Brain microvascular endothelial cell (primary cell): ENCODE measurements at regions not wholly inside any gene's neighbourhood (a gene's known extent, or its start where the extent isn't known, plus 50 kb on each side); places are given as distances from the start of the nearest gene placed in this dataset.
"Not testable (repeated sequence)": the region's sequence is repeated elsewhere in the genome, so short reads cannot be mapped to it uniquely, and the experiment has no call there.

Experiments
- DNase-seq: peaks from one replicate; pipeline ENCODE4 v3.0.0-alpha.2; 2020
- H3K27ac ChIP-seq: fragments of 250-450 bp; sonication (Bioruptor Pico); 2 replicates; pipeline ENCODE4 v1.5.1; 2020; ENCODE audit warnings: mild to moderate bottlenecking, moderate library complexity
- H3K27me3 ChIP-seq: fragments of 250-450 bp; sonication (Bioruptor Pico); replicated peaks from 2 replicates; pipeline ENCODE4 v1.5.1; 2020; ENCODE audit warnings: mild to moderate bottlenecking
- H3K36me3 ChIP-seq: fragments of 250-450 bp; sonication (Bioruptor Pico); replicated peaks from 2 replicates; pipeline ENCODE4 v1.5.1; 2020; ENCODE audit warnings: mild to moderate bottlenecking
- H3K4me3 ChIP-seq: 2 replicates; pipeline ENCODE4 v1.5.1; 2011; ENCODE audit warnings: low read depth, mild to moderate bottlenecking, control low read depth, low read length, moderate library complexity
- in situ Hi-C: cut with HindIII; loops from 2 replicates; pipeline ENCODE4 v1.10.0; 2017; ENCODE audit warnings: low sequenced_read_pairs, low pct_ligation_motif_present
- TF ChIP-seq, protein P1 (sequence below): IDR thresholded peaks from 2 replicates; pipeline ENCODE4 v1.5.1; 2011; ENCODE audit warnings: low read depth, mild to moderate bottlenecking, moderate library complexity, low read length, control low read depth, inconsistent platforms; ENCODE audit errors: missing control alignments

GRCh38 chr2:54042897-54043620 is 72.3 kb upstream of the PSME4 start:
- TF ChIP-seq, protein P1, sequence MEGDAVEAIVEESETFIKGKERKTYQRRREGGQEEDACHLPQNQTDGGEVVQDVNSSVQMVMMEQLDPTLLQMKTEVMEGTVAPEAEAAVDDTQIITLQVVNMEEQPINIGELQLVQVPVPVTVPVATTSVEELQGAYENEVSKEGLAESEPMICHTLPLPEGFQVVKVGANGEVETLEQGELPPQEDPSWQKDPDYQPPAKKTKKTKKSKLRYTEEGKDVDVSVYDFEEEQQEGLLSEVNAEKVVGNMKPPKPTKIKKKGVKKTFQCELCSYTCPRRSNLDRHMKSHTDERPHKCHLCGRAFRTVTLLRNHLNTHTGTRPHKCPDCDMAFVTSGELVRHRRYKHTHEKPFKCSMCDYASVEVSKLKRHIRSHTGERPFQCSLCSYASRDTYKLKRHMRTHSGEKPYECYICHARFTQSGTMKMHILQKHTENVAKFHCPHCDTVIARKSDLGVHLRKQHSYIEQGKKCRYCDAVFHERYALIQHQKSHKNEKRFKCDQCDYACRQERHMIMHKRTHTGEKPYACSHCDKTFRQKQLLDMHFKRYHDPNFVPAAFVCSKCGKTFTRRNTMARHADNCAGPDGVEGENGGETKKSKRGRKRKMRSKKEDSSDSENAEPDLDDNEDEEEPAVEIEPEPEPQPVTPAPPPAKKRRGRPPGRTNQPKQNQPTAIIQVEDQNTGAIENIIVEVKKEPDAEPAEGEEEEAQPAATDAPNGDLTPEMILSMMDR, result no peak
- DNase-seq, result no peak
- Histone ChIP-seq H3K4me3 (no peak overlapping the region), H3K27me3 (no peaks in the 10 kb centered on the region), H3K27ac (no peak overlapping the region), H3K36me3 (no peaks in the 10 kb centered on the region)
- in situ Hi-C loops, result no loop called here

DNA sequence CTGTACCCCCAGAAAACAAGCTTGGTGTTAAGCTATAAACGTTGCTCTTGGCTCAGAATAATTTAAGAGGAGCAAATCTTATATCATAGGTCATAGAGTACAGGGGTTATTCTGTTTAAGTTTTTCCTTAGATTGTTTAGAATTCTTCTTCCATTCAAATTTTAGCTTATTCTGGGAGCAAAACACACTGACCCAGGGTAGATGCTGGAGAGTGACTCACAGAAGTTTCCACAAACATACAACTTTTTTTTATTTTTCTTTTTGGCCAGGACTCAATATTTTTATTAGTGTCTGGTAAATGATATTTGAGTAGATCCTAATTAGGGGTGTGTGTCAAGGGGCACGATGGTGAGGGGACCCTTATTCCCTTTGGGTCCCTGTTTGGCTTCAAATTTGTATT is 71.5 kb upstream of the PSME4 start:
- TF ChIP-seq, protein P1, result no peak
- no peak for DNase-seq

GRCh38 chr2:54041135-54041534 is 70.3 kb upstream of the PSME4 start:
- H3K27ac ChIP-seq, result no peak overlapping the region
- in situ Hi-C loops, result no loop called here
- DNase-seq, result no peak
- no peaks in the 10 kb centered on the region for H3K36me3 ChIP-seq
- no peak overlapping the region for H3K4me3 ChIP-seq
- TF ChIP-seq, protein P1, result no peak
- H3K27me3 ChIP-seq, result no peaks in the 10 kb centered on the region

More for the DNA sequence above, 71.5 kb upstream of the PSME4 start:
- H3K4me3 ChIP-seq, result no peak overlapping the region
- H3K27ac ChIP-seq, result no peak overlapping the region
- H3K36me3 ChIP-seq, result no peaks in the 10 kb centered on the region
- in situ Hi-C loops, result no loop called here
- H3K27me3 ChIP-seq, result no peaks in the 10 kb centered on the region

GRCh38 chr2:54040685-54041084 is 69.9 kb upstream of the PSME4 start:
- Histone ChIP-seq H3K36me3 (no peaks in the 10 kb centered on the region), H3K27me3 (no peaks in the 10 kb centered on the region), H3K4me3 (no peak overlapping the region), H3K27ac (no peak overlapping the region)
- no peak for DNase-seq
- TF ChIP-seq, protein P1, result no peak
- in situ Hi-C loops, result no loop called here

- TF ChIP-seq, protein P1, result no peak
- Histone ChIP-seq H3K27me3 (no peaks in the 10 kb centered on the region), H3K36me3 (no peaks in the 10 kb centered on the region), H3K4me3 (no peak overlapping the region), H3K27ac (no peak overlapping the region)
- DNase-seq, result no peak
- in situ Hi-C loops, result no loop called here
These were observed 69.5 kb upstream of the PSME4 start for GRCh38 chr2:54040250-54040649.

GRCh38 chr2:54038835-54039234 is 68.0 kb upstream of the PSME4 start:
- in situ Hi-C loops, result no loop called here
- Histone ChIP-seq H3K27me3 (no peaks in the 10 kb centered on the region), H3K4me3 (no peak overlapping the region), H3K27ac (no peak overlapping the region), H3K36me3 (no peaks in the 10 kb centered on the region)
- no peak for DNase-seq
- TF ChIP-seq, protein P1, result no peak

GRCh38 chr2:54031288-54031687 is 60.5 kb upstream of the PSME4 start:
- in situ Hi-C loops, DNase-seq, H3K4me3 ChIP-seq, H3K27ac ChIP-seq, H3K36me3 ChIP-seq, H3K27me3 ChIP-seq: not testable (repeated sequence)
